ENCODE measurements at regions not wholly inside any gene's neighbourhood (a gene's known extent, or its start where the extent isn't known, plus 50 kb on each side); places are given as distances from the start of the nearest gene placed in this dataset.

DNA sequence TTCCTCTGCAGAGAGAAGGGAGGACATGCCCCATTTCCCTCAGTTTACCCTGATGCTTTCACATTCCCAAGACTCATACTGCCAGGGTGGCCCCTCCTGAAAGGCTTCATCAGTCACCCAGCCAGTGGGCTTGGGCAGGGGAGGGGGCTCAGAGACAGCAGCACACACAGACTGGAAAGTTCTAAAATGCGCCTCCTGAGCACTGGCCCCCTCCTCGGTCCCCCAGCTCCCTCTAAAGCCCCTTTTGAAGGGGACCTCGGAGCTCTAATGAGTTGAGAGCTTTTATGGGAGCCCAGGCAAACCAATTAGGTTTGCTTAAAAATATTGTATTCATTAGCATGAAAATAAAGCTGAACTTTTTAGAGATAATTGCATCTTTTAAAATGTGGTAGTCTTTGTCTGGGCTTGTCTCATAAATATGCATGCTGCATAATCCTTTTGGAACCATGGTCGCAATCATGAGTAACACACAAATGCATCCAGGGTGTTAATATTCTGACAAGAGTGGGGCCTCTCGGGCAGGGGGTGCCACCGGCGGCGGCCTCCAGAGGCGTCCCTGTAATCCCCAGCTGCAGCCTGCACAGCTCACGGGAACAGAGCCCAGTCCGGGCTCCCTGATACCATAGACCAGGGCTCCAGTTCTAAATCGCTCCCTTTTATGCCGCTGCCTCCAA is 78.5 kb downstream of the RPLP1 start:
- peak; percentile 77 for DNase-seq

DNA sequence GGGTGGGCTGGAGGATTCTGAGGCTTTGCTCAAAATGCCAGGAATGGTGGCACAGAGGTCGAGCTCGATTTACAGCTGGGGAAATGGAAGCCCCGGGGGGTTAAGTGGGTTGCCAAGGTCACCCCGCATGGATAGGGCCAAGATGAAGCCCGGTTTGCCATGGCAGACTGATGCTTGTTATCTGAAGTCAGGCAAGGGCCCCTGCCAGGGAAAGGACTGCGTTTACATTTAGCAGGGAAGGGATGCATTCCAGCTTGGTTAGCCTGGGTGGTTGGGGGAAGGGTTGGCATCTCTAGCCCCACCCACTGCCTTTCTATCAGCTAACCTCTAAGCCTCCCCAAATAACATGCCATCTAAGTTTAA is 79.0 kb downstream of the RPLP1 start:
- no peak for DNase-seq

DNA sequence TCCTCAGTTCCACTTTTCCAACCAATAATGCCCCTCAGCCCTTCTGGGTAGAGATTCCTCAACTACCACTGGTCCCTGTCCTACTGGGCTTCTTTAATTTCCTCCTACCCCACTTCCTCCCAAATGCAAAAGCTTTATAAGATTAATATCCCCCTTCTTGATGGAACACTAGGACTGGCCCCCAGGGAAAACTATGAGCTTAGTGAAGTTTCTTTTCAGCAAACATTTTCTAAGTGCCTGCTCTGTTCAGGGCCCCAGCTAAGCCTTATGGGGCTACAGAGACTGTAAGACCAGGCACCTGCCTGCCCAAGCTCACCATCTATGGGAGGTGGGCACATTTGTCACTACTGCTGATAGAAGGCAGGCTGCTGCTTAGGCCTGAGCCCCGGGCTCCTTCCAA is 79.4 kb downstream of the RPLP1 start:
- DNase-seq, result no peak

DNA sequence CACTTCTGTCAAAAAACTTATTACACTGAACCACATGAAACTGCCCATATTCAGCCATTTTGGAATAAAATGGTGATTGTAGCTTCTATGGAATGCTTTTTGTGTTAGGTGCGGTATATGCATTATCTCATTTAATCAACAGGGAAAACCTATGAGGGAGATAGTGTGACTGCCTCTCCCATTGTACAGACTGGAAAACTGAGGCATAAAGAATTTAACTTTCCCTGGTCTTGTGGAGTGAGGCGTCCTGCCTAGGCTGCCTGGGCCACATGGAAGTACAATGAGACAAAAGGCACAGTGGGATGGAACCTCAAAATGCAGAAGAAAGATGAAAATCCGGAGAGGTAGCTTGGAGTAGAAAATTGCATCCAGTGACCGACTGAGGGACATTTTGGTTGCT is 80.2 kb downstream of the RPLP1 start:
- DNase-seq, result no peak

DNA sequence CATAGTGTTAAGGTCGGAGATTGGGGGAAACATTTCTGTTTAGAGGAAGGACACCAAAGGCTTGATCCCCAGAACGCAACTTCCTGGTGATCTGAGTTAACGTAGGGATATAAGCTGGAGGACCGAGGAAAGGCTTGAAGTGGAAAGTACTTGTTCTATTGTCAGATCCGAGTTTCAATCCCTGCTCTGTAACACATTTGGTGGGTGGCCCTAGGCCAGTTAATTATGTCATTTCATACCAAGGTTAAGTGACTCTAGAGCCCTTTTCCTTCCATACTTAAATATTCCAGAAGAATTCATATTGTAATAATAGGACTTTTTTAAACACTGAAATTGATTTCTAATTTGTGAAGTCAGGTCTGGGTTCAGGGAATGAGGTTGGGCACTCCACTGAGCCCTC is 80.9 kb downstream of the RPLP1 start:
- DNase-seq, result no peak

DNA sequence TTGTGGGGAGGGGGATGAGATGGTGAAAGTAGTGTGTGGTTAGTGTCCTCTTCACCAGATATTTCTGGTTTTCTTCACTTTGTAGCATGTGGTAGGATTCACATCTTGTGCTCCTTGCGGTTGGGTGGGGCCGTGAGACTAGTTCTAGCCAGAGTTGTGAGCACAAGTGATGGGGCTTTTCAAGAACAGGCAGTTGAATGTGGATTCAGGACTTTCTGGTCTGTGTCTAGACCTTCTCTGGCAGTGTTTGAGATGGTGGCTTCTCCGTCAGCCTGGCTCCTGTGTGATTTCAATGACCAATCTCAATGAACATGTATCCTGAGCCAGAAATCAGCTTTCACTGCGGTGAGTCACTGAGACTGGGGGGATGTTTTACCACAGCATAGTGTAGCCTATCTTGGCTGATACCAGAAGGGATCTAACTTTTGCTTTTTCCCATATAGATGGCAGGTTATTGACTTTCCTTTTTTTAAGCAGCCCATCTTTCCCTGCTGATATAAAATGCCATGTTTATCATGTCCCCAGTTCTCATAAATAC is 82.6 kb downstream of the RPLP1 start:
- no peak for DNase-seq

DNA sequence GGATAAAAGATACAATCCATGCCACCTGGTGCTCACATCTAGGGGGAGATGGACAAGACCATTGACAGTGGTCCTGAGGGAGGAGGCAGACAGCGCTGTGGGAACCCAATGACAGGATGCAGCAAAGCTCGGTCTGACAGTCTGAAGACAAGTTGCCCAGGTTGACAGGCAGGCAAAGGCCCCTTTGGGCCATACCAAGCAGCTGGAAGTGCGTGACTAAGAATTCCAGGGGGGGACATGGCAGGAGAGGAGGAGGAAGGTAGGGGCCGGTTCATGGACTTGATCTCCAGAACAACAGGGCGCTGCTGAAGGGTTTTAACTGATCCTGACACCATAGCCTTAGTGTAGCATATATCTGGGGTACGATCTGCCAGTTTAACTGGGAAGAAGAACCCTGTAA is 83.4 kb downstream of the RPLP1 start:
- no peak for DNase-seq

DNA sequence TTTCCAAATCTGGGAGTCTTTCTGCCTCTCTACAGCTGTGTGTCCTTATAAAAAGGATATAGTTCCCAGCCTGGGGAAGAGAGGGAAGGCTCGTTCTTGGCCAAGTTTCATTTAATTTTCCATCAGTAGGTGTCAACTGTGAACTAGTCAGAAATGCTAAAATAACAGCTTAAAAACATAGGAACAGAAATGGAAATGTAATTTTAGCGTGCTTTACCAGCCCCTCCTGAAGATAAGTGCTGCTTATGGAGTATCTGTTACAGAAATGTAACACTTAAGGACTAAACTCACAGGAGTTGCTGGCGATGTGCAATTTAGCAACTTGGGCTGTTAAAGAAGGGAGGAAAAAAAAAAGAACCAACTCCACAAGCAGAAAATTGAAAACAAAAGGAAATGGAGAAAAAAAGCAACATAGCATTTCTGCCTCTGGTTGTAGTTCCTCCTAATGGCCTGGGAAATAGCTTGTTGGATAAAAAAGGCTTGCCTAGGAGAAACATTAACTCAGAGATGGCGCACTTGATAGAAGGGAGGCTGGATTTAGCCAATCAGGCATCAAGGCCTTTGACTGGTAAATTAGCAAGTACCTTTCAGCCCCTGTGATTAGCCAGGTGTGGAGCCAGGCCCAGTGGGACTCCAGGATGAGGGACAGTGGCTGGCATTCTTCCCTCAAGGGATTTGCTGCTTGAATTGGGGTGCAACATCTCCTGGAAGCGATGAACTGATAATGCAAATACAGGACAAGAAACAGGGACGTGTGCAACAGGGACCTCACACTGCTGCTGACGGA is 84.3 kb downstream of the RPLP1 start:
- DNase-seq, result no peak

DNA sequence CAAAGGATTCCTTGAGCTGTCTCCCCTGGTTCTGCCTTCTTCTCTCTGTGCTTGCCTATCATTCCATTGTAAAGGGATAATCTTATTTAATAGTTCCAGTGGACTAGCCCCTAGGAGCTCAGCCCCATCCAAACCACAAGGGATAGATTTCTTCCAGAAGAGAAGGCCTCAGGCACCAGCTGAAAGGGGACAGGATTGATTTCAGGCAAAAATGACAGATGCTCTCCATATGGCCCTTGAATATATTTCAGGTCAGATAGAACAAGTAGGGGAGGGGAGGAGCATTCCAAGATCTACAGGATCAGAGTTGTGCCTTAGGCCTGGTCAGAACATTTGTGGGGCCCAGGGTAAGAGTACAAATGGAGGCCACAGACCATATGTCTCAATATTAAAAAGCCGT is 85.3 kb downstream of the RPLP1 start:
- no peak for DNase-seq

DNA sequence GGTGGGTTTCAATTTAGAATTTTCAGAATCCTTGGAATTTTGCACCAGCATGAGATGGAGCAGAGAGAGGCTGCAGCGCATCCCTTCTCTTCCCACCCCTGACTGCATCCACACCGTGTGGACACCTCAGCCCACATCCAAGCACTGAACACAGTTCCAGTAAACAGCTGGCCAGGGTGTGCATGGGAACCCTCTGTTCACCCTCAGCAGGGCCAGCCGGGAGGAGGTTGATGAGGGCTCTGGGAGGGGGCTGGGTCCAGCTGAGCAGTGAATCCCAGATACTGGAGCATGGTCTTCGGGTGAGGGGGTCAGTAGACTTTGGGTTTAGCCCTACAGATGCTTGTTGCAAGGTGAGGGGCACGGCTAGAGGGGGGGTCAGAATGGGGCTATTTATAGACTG is 85.8 kb downstream of the RPLP1 start:
- DNase-seq, result no peak

DNA sequence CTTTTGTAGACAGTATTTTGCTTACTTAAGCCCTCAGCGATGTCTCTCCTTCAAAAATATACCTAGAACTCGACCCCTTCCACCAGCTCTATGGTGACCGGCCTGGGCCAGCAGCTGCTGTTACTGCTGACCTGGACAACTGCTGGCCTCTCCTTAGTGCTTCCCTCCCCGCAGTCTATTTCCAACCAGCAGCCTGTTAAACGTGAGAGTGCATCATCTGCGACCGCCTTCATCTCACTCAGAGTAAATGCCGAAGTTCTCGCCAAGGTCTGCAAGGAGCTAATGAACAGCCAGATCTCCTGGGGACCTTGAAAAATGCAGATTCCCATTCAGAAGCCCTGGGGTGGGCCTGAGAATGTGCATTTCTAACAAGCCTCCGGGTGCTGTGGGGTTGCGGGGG is 86.7 kb downstream of the RPLP1 start:
- no peak for DNase-seq

DNA sequence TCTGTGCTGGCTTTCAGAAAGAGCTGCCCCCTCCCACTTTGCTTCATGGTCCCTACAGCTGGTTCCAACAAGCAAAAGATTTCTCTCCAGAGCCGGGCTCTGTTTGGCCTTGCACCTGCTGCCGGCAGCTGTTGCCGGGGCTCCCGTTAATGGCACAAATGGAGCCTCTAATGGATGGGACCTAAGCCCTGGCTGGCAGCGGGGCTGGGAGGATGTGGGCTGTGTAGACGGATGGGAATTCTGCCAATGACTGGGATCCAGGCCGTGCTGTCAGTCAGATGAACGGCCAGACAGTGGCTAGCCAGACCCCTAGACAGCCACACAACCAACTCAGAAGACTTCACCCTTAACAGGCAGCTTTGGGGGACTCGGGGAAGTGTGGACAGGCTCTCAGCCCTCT is 88.0 kb downstream of the RPLP1 start:
- peak; percentile 49 for DNase-seq

DNA sequence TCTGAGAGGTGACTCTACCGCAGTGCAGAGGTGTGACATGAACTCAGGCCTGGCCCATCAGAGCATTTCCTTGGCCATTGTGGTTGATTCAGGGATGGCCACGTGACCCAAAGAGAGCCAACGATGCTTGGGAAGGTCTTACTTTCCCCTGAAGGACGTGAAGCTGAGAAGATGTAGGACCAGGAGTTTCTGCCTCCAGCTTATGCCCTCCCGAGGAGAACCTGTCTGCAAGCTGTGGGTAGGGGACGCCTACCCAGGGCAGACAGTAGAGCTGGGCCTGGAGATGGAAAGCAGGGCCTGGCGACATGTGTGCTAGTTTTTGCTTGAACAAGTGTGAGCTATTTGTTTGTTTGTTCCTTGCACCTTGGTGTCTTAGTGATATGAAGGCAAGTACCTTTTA is 89.4 kb downstream of the RPLP1 start:
- no peak for DNase-seq

DNA sequence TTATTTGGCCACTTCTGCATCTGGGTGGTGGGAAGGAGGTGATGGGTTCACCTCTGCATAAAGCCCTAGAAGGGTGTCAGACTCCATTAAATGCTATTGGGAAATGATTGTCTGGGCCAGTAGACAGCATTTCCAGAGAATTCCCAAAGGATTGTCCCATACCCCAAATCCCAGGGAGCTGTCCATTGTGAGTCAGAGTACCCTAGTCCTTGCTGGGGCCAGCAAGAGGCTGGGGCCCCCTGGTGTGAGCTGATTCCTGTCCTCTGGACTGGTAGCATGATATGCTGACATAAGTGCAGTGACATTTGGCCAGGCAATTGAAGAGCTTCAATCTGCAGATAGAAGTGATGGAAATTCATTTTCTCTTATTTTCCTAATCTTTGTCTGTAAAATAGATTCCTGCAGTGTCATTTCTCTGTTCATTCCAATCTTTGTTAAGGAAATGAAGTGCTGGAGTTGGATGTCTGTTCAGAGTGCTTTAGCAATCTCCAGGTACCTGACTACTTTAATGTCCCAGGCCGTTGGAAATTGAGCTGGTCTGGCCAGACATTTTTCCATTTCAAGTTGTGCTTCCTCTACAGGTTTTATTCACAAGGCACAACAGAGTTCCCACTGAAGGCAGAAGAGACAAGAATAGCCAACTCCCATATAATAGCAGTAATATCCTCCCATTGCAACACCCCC is 91.2 kb downstream of the RPLP1 start:
- no peak for DNase-seq

DNA sequence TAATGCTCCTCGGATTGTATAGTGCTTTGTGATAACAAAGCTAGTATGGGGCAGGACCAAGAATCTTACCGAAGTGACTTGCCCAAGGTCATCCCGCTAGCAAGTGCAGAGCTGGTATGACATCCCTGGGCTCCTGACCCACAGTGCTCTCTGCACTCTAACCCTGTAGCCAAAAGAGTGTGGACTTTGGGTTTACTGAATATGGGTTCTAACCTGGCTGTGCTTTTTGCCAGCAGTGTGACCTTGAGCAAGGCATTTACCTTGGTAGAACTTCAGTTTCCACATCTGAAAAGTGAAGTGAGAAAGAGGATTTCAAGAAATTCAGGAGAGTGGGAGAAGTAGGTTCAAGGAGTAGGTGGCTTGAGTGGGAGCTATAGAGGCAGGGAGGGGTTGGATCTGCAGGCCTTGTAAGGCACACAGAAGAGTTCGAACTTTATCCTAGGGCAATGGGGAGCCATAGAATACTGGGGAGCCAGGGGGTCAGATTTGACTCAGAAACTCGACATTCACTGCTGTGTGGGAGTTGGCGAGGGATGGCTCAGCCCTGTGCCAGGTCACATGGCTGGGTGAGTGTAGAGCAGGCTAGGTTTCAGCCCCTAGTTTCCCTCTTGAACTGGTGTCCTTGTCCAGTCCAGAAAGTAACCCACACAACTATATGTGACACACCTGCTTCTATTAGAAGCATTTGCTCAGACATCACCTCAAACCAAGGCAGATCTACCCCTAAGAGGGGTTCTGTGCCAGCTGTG is 91.9 kb downstream of the RPLP1 start:
- no peak for DNase-seq

DNA sequence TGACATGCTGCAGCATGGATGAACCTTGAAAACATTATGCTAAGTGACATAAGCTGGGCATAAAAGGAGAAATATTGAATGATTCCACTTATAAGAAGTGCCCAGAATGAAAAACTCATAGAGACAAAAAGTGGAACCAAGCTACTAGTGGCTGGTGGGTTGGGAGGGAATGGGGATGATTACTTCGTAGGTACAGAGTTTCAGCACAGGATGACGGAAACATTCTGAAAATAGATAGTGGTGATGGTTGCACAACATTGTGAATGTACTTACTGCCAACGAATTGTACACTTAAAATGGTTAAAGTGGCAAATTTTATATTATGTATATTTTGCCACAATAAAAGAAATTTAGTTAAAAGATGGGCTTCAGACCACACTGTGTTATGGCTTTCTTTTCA is 93.6 kb downstream of the RPLP1 start:
- DNase-seq, result no peak

DNA sequence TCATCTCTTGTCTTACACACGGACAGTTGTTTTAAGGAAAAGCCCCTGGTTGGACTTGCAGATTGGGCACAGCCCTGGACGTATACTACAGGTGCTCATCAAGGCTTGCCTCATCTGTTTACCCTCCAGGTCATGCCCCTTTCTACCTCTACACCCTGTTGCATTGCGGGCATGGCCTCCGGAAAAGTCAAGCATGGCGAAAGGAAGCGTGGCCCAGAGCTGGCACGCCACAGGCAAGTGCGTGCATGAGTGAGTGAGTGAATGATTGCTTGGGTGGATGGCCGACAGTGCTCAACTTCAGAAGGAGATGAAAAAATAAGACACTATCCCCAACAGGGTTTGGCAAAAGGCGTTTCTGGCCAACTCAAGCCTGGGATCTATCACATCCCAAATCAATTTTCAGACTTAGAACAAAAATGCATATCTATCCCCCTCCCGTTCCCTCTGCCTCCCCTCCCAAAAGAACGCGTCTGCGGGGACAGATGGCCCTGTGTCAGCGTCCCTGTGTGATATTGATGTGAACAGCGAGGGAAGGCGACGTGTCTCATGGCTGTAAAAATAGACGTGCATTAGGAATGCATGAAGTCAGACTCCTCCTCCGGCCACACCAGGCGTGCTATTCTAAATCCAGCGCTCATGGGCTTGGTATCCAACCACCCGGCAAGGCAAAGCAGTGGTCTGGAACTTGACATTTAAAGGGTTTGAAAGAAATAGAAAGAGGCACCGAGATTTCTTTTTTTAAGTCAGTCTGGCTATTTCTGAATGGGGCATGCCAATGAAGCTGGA is 96.0 kb downstream of the RPLP1 start:
- DNase-seq, result no peak

DNA sequence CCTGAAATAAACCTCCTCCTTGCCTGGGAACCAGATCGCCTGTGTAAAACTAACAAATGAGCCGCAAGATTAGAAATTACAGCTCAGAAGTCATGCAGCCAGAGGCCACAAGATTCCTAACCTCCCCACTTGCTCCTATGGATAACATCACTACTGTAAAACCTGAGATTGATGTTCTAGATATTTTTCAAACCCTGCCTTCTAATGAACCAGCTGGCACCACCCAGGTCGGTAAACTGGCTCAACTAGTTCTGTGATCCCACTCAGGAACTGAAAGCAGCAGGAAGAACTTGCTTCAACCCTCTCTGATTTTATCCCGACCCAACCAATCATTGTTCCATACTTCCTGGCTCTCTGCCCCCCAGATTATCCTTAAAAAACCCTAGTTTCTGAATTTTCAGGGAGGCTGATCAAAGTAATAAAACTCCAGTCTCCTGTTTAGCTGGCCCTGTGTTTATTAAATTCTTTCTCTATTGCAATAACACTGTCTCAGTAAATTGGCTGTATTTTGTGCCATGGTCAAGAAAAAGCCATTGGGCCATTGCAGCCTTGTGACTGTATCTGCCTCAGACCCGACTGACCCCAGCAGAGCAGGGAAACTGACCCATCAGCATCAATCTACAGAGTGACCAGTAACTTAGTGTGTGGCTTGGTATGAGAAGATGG is 98.9 kb downstream of the RPLP1 start:
- DNase-seq, result no peak

DNA sequence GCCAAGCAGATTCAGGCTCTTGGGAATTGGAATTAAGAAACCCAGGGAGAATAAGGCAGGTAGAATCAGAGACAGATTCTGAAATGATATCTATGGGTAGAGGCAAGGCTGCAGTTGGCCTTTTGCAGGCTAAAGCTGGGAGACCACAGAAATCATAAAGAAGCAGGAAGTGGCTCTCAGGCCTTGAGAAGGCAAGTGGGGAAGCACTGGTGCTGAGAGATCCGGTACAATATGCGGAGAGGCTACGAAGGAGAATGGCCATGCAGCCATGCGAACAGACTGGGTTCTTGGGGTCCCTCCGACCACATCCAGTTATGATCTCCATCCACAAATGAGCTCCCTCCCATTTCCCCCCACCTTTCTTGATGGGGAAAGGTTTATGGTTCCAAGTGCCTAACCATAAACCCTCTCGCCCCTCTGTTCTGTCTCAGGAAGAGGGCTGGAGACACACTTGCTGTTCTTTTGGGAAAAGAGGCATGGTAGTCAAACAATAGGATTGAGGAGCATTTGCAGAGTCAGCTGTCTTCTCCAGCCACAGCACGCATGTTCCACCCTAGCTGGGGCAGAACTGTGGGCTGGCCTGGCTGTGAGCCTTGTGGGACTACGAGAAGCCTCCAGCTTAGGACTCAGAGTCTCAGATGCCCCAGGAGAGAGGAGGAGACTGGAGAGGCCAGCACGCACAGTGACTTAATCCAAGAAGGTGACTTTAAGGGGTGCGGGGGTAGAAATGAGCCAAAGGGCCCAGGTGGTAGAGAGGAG is 99.6 kb downstream of the RPLP1 start:
- DNase-seq, result no peak

DNA sequence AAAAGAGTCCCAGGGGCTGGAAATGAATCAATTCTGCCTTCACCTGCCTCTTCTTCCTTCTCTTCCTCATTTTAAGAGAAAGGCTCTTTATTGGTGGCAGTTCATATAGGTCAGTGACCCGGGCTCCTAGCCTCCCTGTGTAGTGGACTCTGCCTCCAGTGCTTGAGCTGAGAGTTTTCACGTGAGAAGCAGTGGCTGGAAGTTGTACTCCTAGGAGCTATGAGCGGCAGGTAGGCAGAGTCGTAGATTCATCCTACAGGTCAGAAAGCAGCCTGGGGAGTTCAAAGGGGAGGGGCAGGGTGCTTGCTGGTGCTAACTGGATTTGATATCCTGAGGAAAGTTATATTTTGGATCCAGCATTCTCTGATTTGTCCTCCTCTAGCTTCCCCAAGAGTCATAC is 101.1 kb downstream of the RPLP1 start:
- no peak for DNase-seq

Measured in NCI-H1436 treated with DMSO at 0.1 percent for 48 hours (cell line).